Stimulated activated CD4-positive, alpha-beta T cell treated with anti-CD3 and anti-CD28 coated beads, Interleukin-2, amount 100 ng/mL, for 24 hours (primary cell): ENCODE measurements at regions not wholly inside any gene's neighbourhood (a gene's known extent, or its start where the extent isn't known, plus 50 kb on each side); places are given as distances from the start of the nearest gene placed in this dataset.
"Not testable (repeated sequence)": the region's sequence is repeated elsewhere in the genome, so short reads cannot be mapped to it uniquely, and the experiment has no call there.

Source experiments
- DNase-seq, 2 donors: peaks; one replicate each; pipeline ENCODE4 v3.0.0-alpha.2; 2020

- DNase-seq: no peak
These were observed 51.2 kb upstream of the THRB start for GRCh38 chr3:24545887-24546286.

- DNase-seq: no peak
These were observed 53.6 kb upstream of the THRB start for GRCh38 chr3:24548278-24548677.

- no peak for DNase-seq
These were observed 55.9 kb upstream of the THRB start for GRCh38 chr3:24550588-24550987.

- DNase-seq: no peak
These were observed 57.0 kb upstream of the THRB start for GRCh38 chr3:24551626-24552025.

- DNase-seq: no peak
These were observed 68.2 kb upstream of the THRB start for GRCh38 chr3:24562895-24563294.

- no peak for DNase-seq
These were observed 70.4 kb upstream of the THRB start for GRCh38 chr3:24565053-24565452.

GRCh38 chr3:24565656-24566055 lies 71.0 kb upstream of the THRB start:
- DNase-seq: no peak

GRCh38 chr3:24566927-24567326 lies 72.3 kb upstream of the THRB start:
- no peak for DNase-seq

GRCh38 chr3:24572409-24572808 lies 77.8 kb upstream of the THRB start:
- DNase-seq: not testable (repeated sequence)

- DNase-seq: no peak
These were observed 78.9 kb upstream of the THRB start for GRCh38 chr3:24573576-24573975.

- DNase-seq: no peak
These were observed 83.7 kb upstream of the THRB start for GRCh38 chr3:24578324-24578723.

GRCh38 chr3:24578951-24579421 lies 84.3 kb upstream of the THRB start:
- no peak for DNase-seq

GRCh38 chr3:24582431-24583403 lies 88.1 kb upstream of the THRB start:
- DNase-seq: no peak

- DNase-seq: no peak
These were observed 92.3 kb upstream of the THRB start for GRCh38 chr3:24586920-24587319.

GRCh38 chr3:24588629-24589512 lies 94.2 kb upstream of the THRB start:
- no peak for DNase-seq

GRCh38 chr3:24589513-24589851 lies 94.8 kb upstream of the THRB start:
- no peak for DNase-seq

GRCh38 chr3:24589931-24590880 lies 95.6 kb upstream of the THRB start:
- DNase-seq: no peak

- no peak for DNase-seq
These were observed 96.5 kb upstream of the THRB start for GRCh38 chr3:24591191-24591590.

- DNase-seq: no peak
These were observed 97.3 kb upstream of the THRB start for GRCh38 chr3:24591661-24592555.

GRCh38 chr3:24594161-24594560 lies 99.5 kb upstream of the THRB start:
- no peak for DNase-seq

GRCh38 chr3:24595796-24596195 lies 101.1 kb upstream of the THRB start:
- DNase-seq: no peak
